Activated B cell treated with CpG ODN at 0.5 μM for 24 hours (primary cell): ENCODE measurements at regions not wholly inside any gene's neighbourhood (a gene's known extent, or its start where the extent isn't known, plus 50 kb on each side); places are given as distances from the start of the nearest gene placed in this dataset.
"Not testable (repeated sequence)": the region's sequence is repeated elsewhere in the genome, so short reads cannot be mapped to it uniquely, and the experiment has no call there.

Experiments
- ATAC-seq: fragments of 200-7000 bp; cut with Tn5 transposase; one replicate; pipeline ENCODE4 v1.10.0; 2021; ENCODE audit warnings: low read depth, mild to moderate bottlenecking, moderate library complexity
- CTCF ChIA-PET: fragments of 350-600 bp; sonication (Branson Sonifier 250); formaldehyde crosslinking; loops from one replicate; lab custom pipeline; 2021; ENCODE audit warnings: antibody characterized with exemption; lab: Charles Lee
- POLR2A ChIA-PET: fragments of 350-600 bp; sonication (Branson Sonifier 250); formaldehyde crosslinking; loops from one replicate; lab custom pipeline; 2021; ENCODE audit warnings: antibody characterized with exemption; lab: Charles Lee
- DNase-seq: peaks from one replicate; pipeline ENCODE4 v3.0.0; 2022
- H3K27ac Mint-ChIP-seq: one replicate; pipeline ENCODE4 v1.8.0; 2020; ENCODE audit warnings: mixed read lengths
- H3K27me3 Mint-ChIP-seq: one replicate; pipeline ENCODE4 v1.8.0; 2021; ENCODE audit warnings: mixed read lengths
- H3K36me3 Mint-ChIP-seq: one replicate; pipeline ENCODE4 v1.8.0; 2021; ENCODE audit warnings: low read depth, mixed read lengths
- H3K4me1 Mint-ChIP-seq: one replicate; pipeline ENCODE4 v1.8.0; 2021; ENCODE audit warnings: mixed read lengths
- H3K4me3 Mint-ChIP-seq: one replicate; pipeline ENCODE4 v1.8.0; 2020; ENCODE audit warnings: mild to moderate bottlenecking, mixed read lengths
- H3K9me3 Mint-ChIP-seq: one replicate; pipeline ENCODE4 v1.8.0; 2020; ENCODE audit warnings: mixed read lengths
- CTCF ChIP-seq: fragments of 200-600 bp; IDR thresholded peaks from one replicate; pipeline ENCODE4 v1.8.0; 2022; ENCODE audit warnings: antibody characterized with exemption, mild to moderate bottlenecking
- intact Hi-C: fragments of 100-400 bp; cut with micrococcal nuclease; formaldehyde crosslinking; loops from one replicate; pipeline ENCODE4 v1.15.1; 2024

GRCh38 chr13:44868397-44868796 lies 120.9 kb downstream of the NUFIP1 start:
- Mint-ChIP-seq H3K27me3 (peaks cover 8% of the 10 kb centered on the region), H3K9me3 (peaks cover 6% of the 10 kb centered on the region), H3K27ac (no peak overlapping the region), H3K36me3 (no peaks in the 10 kb centered on the region), H3K4me1 (no peaks in the 10 kb centered on the region), H3K4me3 (no peak overlapping the region)
- no peak for DNase-seq
- ChIA-PET POLR2A (no interaction called here), CTCF (no interaction called here)
- TF ChIP-seq CTCF, result no peak
- intact Hi-C loops, result no loop called here
- no peak for ATAC-seq

- peaks cover 8% of the 10 kb centered on the region for H3K27me3 Mint-ChIP-seq
- no peaks in the 10 kb centered on the region for H3K36me3 Mint-ChIP-seq
- H3K9me3 Mint-ChIP-seq, result peaks cover 6% of the 10 kb centered on the region
- POLR2A ChIA-PET, result no interaction called here
- CTCF ChIA-PET, result no interaction called here
- no peaks in the 10 kb centered on the region for H3K4me1 Mint-ChIP-seq
- DNase-seq, result no peak
- H3K4me3 Mint-ChIP-seq, result no peak overlapping the region
- ATAC-seq, result no peak
- intact Hi-C loops, result no loop called here
- no peak overlapping the region for H3K27ac Mint-ChIP-seq
- TF ChIP-seq CTCF, result no peak
These were observed 121.4 kb downstream of the NUFIP1 start for GRCh38 chr13:44867825-44868224.

- DNase-seq (no peak), ATAC-seq (no peak)
- peaks cover 6% of the 10 kb centered on the region for H3K9me3 Mint-ChIP-seq
- ChIA-PET POLR2A (no interaction called here), CTCF (no interaction called here)
- H3K27ac Mint-ChIP-seq, result no peak overlapping the region
- no peaks in the 10 kb centered on the region for H3K4me1 Mint-ChIP-seq
- intact Hi-C loops, result no loop called here
- no peaks in the 10 kb centered on the region for H3K36me3 Mint-ChIP-seq
- no peak for TF ChIP-seq CTCF
- peaks cover 8% of the 10 kb centered on the region for H3K27me3 Mint-ChIP-seq
- H3K4me3 Mint-ChIP-seq, result no peak overlapping the region
These were observed 122.8 kb downstream of the NUFIP1 start for GRCh38 chr13:44866411-44866911.

- H3K27ac Mint-ChIP-seq, result no peak overlapping the region
- ATAC-seq (no peak), DNase-seq (no peak)
- POLR2A ChIA-PET, result no interaction called here
- no peak overlapping the region for H3K4me3 Mint-ChIP-seq
- CTCF ChIA-PET, result no interaction called here
- peaks cover 6% of the 10 kb centered on the region for H3K9me3 Mint-ChIP-seq
- peaks cover 8% of the 10 kb centered on the region for H3K27me3 Mint-ChIP-seq
- H3K4me1 Mint-ChIP-seq, result no peaks in the 10 kb centered on the region
- TF ChIP-seq CTCF, result no peak
- intact Hi-C loops, result no loop called here
- no peaks in the 10 kb centered on the region for H3K36me3 Mint-ChIP-seq
These were observed 123.4 kb downstream of the NUFIP1 start for GRCh38 chr13:44865722-44866410.

- H3K9me3 Mint-ChIP-seq, H3K4me1 Mint-ChIP-seq, H3K4me3 Mint-ChIP-seq, CTCF ChIA-PET, DNase-seq, POLR2A ChIA-PET, intact Hi-C loops, H3K27me3 Mint-ChIP-seq, H3K36me3 Mint-ChIP-seq, H3K27ac Mint-ChIP-seq, ATAC-seq: not testable (repeated sequence)
These were observed 125.6 kb downstream of the NUFIP1 start for GRCh38 chr13:44863641-44864040.
